SK-MEL-5 (cell line): ENCODE measurements at regions not wholly inside any gene's neighbourhood (a gene's known extent, or its start where the extent isn't known, plus 50 kb on each side); places are given as distances from the start of the nearest gene placed in this dataset.

Experiments used
- DNase-seq: peaks from one replicate; pipeline ENCODE4 v3.0.0-alpha.2; 2016; ENCODE audit warnings: low read depth, low spot score
- in situ Hi-C: cut with HindIII; loops from 2 replicates; pipeline ENCODE4 v1.10.0; 2016; ENCODE audit warnings: low sequenced_read_pairs, high pct_unique_total_duplicates, low pct_unique_long_range_greater_than_20kb

DNA sequence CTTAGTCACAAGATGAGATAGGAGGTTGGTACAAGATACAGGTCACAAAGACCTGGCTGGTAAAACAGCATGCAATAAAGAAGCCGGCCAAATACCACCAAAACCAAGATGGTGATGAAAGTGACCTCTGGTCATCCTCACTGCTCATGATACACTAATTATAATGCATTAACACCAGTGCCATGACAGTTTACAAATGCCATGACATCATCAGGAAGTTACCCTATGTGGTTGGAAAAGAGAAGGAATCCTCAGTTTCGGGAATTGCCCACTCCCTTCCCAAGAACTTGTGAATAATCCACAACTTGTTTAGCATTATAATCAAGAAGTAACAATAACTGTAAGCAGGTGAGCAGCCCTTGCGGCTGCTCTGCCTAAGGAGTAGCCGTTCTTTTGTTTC is 408.5 kb upstream of the RAG2 start:
- no peak for DNase-seq
- in situ Hi-C loops, result no loop called here

DNA sequence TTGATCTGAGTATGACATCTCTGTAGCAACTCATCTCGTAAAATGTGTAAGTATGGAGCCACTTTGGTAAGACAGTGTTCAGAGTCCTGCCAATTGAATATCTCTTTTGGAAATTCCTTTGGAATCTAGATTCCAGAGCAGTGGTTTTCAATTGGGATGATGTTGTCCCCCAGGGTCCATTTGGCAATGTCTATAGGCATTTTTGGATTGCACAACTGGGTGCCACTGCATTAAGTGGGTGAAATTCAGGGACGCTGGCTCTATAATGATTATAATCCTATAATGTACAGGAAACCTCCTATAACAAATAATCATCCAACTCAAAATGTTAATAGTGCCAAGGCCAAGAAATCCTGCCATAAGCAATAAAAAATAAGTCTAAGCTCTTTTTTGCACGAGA is 404.8 kb upstream of the RAG2 start:
- no peak for DNase-seq
- in situ Hi-C loops, result no loop called here

DNA sequence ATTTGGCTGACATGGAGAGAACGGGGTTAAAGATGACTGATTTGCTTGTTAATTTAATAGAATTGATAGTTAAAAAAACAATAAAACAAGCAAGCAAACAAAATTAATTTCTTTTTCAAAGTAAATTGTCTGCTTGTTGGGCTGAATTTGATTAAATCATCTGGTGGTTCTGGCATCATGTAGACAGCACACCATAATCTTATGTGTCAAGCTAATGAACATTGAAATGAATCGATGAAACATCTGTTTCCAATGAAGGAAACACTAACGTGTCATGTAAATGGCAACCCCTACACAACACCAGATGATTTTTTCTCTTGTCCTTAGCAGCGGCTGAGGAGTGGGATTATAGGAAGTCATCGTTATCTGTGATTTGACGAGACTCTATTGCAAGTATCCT is 399.6 kb upstream of the RAG2 start:
- DNase-seq, result no peak
- in situ Hi-C loops, result no loop called here

DNA sequence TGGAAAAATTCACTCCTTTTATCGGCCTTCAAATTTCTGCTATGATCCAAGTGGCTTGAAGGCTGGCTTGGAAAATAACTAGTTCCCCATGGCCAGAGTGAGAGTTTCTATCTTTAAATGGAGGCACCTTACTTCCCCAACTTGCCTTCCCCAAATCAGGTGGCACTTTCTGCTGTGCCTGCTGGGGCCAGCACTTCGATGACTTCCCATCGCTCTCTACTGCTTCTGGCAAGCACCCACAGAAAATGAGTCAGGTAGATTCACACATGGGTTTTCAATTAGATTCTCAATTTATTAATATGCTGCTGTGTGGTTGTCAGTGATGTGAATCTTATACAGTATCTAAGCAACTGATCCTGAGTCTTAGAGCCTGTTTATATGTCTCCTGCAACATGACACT is 398.8 kb upstream of the RAG2 start:
- in situ Hi-C loops, result no loop called here
- DNase-seq, result no peak

DNA sequence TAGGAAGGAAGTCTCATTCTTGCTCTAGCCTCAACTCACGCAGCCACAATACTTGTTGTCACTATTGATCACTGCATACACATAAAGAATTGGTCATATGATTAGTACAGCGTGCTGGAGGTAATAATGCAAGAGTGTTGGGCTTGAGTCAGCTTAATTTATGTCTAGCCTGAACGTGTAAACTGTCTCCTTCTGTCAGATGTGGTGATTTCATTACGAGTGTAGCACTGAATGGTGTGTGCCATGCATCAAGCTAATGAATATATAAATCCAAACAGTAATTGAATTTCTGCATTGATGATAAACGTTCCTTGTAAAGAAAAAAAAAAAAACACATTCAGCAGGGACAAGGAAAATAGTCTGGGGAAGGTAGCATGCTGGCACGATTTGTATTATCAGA is 396.2 kb upstream of the RAG2 start:
- in situ Hi-C loops, result no loop called here
- no peak for DNase-seq

DNA sequence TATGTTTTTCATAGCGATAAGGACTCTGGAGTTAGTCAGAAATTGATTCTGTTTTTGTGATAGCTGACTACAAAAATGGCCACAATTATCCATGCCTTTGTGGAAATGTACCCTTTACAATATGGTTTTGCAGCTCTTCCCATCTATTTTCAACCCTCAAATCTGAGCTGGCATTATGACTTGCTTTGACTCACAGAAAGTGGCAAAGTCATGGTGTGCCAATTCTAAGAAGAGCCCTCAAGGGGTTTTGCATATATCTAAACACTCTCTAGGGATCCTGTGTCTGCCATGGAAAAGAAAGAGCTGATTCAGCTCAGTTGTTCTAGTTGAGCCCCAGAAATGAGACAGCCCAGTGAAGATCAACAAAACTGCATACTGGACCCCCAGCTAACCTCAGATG is 390.5 kb upstream of the RAG2 start:
- DNase-seq, result no peak
- in situ Hi-C loops, result no loop called here

DNA sequence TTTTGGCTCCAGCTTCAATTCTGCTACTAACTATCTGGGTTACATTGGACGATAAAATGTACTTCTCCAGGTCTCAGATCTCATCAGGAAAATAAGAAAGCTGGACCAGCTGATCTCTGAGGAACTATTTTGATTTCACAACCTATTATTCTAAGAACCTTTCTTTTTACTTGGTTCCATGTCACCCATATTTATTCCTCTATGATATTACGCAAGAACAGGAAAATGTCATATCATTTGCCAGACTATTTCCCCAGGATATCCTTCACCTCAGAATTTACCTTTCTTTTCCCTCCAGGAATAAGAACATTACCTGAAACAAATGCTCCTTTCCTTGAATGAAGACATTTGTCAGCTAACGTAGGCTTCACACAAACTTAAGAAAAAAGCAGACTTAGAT is 387.5 kb upstream of the RAG2 start:
- no peak for DNase-seq
- in situ Hi-C loops, result no loop called here

DNA sequence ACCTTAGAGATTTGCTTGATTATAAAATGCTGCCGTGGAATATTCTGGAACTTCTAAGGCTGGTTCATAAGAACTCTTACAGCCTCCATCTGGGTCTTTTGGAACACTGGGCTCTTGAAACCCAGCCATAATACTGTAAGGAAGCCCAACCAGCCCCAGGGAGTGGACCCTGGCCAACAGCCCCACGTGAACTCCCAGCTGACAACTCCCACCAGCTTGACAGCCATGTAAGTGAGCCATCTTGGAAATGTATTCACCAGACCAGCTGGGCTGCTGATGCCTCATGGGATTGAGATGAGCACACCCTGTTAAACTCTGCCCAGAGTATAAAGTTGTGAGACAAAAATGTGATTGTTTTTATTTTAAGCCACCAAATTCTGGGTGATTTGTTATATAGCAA is 378.7 kb upstream of the RAG2 start:
- in situ Hi-C loops, result no loop called here
- no peak for DNase-seq

DNA sequence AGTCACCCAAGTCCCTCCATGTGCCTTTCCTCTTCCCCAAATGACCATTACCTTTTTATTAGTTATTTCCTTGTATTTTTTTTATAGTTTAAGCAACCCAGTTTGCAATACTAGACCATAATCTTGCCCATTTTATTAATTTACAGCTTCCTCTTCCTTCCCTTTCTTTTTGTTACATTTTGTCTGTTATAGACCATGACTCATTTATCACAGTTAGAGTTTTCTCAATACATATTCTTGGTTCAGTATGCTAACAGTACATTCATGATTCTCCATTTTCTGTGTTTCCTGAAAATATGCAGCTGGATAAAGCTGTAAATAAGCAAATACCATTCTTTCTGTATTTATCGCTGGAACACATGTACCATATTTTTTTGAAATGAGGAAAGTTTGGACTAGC is 376.7 kb upstream of the RAG2 start:
- no peak for DNase-seq
- in situ Hi-C loops, result no loop called here

DNA sequence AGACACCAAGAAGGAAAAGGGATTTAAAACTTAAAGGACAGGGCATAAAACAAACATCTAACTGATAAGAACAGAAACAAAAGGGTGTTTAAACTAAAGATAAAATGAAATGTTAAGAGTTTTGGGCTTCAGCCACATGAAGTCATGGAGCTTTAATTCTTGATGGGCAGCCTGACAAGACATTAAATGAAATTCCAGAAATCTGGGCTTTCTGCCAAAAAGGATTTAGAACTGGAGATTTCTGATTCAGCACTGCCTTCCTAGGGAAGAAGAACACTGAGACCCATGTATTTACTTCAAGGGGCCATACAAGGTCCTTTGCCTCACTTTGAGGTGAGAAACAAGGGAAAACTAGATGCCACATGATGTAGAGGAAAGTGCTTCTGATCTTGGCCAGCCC is 355.9 kb upstream of the RAG2 start:
- no peak for DNase-seq
- in situ Hi-C loops, result no loop called here

DNA sequence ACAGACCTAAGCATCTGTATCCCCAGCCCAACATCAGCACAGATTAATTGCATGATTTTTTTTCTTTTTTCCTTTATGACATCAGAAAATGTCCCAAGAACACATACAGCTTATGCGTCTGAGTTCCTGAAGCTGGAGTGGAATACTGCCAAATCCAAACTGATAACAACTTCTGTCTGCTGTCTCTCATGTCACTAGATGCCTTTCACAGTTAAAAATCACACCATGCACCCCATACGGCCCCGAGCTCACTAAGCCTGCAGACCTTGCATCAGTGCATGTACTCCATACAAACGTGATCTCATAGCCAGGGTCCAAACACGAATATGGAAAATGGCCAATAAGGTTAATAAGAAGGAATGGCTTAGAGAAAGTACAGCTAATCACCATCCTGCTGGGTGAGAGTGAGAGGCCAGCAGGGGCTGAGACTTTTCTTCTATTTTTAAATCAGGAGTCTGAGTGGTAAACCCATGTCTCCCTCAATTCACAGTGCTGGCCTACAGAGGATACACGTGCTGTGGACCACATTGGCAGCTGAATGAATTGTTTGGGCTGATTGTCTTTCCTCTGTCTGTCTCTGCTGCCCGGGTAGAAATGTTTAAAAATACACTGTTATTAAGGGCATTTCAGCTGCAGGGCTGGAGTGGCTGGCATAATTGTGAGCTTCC is 350.6 kb upstream of the RAG2 start:
- DNase-seq, result no peak
- in situ Hi-C loops, result no loop called here

DNA sequence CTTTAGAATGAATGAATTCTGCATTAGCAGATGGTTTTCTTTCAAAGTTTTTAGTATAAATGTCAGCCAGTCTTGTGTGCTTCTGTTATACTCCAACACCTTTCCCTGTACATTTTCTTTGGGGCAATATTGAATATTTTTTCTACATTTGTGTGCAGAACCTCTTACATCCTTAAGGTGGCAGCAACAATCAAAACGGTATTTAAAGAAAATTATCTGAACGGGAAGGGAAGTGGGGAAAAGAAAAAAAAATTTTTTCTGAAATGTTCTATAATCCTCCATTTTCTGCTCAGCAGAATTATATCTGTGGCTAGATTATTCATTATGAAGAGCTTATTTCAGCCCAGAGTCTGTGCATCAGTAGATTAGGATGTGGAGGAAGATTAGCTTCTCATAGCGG is 347.3 kb upstream of the RAG2 start:
- in situ Hi-C loops, result no loop called here
- peak; percentile 20 for DNase-seq

DNA sequence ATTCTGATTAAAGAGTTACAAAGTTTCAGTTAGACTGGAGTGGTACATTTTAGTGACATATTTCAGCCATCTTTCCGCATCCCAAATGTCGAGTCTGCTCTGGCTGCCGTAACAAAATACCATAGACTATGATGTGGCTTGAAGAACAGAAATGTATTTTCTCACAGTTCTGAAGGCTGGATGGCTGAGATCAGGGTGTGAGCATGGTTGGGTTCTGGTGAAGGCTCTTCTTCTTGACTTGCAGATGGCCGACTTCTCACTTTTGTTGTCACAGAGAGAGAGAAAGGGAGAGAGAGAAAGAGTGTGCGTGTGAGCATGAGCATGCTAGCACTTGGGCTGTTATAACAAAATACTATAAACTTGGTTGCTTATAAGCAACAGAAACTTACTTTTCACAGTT is 335.4 kb upstream of the RAG2 start:
- DNase-seq, result no peak
- in situ Hi-C loops, result no loop called here

DNA sequence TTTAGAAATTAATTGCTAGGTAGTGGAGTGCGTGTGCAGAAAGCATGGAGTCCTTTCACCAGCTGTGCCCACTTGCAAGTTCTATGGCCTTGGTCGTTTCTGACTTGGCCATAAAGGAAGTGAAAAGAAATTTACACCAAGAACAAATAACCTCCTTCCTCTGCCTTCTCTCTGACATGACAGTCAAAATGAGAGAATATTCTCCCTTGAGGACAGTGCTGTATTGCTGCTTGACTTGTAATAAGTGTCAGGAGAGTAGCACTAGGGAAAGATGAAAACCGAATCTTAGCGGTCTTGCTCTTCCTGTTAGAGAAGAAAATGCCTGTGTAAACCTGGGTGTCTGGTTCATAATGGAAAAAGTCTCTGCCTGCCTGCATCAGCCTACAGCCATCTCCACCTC is 333.1 kb upstream of the RAG2 start:
- in situ Hi-C loops, result no loop called here
- DNase-seq, result no peak

DNA sequence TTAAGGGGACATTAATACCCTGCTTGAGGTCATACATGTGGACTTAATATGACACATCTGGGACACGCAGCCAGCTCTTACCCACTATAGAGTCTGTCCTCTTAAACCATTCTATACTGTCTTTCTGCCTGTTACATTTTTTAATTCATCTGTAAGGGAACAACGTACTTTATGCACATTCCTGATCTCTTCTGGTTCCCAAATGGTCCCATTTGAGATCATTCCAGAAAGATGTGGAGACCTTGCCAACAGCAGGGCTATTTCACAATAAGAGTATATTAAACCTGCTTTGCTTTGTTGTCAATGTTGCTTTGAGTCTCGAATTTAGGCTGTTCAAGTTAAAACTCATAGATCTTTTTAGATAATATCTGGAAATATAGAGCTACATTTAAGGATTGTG is 332.2 kb upstream of the RAG2 start:
- DNase-seq, result no peak
- in situ Hi-C loops, result no loop called here

DNA sequence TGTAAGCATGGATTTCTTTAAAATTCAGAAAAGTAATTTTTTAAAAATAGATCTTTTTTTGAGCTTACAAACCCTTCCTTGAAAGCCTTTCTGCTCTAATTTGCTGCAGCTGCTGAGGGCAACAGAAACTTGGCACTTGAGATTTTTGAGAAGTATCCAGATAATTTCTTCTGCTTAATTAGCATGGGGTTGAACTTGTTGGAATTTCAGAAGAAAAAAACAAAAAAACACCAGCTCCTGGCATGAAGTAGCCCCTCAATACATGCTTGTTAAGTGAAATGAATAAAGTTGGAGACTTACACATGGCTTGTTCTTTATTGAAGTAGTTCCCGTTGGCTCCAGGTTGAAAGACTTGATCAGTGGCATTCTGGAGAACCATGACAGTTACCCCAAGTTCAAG is 331.4 kb upstream of the RAG2 start:
- in situ Hi-C loops, result no loop called here
- no peak for DNase-seq

DNA sequence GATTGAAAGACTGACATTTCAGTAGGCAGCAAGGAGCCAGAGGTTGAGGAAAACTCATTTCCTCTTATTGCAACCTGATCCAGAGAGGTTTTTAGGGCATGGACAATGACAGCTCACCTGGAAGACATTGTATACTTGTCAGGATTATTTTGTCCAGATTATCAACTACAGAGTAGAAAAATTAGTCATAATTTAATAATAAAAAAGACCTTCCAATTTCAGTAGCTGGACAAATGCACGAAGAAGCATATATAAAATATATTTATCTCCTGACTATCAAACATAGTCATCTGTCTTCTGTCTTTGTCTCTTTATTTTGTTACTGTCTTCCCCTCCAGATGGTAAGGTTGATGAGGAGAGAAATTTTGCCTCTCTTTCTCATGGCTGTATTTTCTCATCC is 330.6 kb upstream of the RAG2 start:
- in situ Hi-C loops, result no loop called here

DNA sequence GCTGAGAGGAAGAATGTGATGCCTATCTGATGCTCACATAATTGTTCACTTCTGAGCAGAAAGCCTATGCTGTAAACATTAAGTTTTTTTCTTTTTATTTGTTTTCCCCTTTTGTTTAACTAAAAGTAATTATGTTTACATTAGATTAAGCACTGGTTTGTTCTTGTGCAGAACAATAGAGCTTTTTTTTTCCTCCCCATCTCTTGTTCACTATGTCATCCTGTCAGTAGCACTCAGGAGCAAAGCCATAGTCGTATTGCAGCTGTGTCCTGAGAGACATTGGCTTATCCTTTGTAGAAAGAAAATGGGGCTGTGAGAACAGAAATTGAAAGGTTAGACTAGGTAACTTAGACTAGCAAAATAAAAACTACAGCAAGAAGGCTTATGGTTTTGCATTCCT is 301.8 kb upstream of the RAG2 start:
- no peak for DNase-seq
- in situ Hi-C loops, result no loop called here

More for the DNA sequence above, 330.6 kb upstream of the RAG2 start:
- DNase-seq, result no peak

DNA sequence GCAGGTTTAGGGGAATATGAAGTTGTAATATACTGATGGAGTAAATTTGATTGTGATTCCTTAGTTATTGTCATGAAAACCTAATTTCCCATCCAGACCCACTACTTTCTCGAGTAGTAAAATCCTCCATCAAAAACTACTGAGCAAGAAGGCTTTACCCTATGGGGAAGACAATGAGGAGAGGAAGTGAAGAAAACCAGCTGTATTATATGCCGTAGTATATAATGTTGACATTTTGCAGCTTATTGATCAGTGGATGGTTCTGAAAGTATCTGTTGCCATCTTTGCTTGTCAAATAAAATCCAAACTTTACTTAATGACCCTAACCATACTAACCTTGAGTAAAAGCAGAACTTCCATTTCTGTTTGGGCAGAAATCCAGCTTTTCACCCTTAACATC is 292.8 kb upstream of the RAG2 start:
- in situ Hi-C loops, result no loop called here
- DNase-seq, result no peak

DNA sequence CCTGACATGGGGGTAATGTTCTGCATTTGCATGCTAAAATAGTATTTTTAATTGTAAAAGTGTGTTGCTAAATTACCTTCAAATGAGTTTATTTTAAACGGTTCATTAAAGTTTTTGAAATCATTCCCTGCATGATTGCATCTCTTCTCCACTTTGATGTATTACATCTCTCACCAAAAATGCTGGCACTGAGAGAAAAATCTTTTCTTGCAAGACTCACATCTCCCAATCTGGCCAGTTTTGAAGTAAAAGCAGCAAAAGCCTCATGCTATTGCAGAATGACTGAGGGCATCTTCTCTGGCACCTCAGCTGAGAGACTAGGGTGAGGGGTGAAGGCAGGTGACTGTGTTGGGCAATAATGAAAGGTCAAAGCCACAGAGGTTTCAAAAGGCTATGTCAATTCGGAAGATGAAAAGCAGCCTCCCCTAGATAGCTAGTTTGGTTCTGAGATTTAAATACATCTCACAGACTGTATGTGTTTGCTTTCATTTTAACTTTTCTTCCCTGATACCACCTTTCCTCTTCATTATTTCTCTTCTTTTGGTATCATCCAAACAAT is 292.2 kb upstream of the RAG2 start:
- in situ Hi-C loops, result no loop called here

More for the DNA sequence above, 292.2 kb upstream of the RAG2 start:
- no peak for DNase-seq
